ENCODE measurements at regions not wholly inside any gene's neighbourhood (a gene's known extent, or its start where the extent isn't known, plus 50 kb on each side); places are given as distances from the start of the nearest gene placed in this dataset.

- Histone ChIP-seq H4K20me1 (ENCODE audit: control insufficient read depth, insufficient read depth, insufficient read length) (no peaks in the 10 kb centered on the region), H3K23me2 (ENCODE audit: insufficient read length, low read depth, low read length, poor library complexity, severe bottlenecking) (no peaks in the 10 kb centered on the region), H3K14ac (ENCODE audit: insufficient read depth, low read length) (no peak overlapping the region), H3K79me1 (ENCODE audit: insufficient read depth, low read depth, low read length, poor library complexity, severe bottlenecking) (no peaks in the 10 kb centered on the region), H2AK5ac (ENCODE audit: insufficient read length, low read length) (no peak overlapping the region), H3K4me1 (ENCODE audit: insufficient read depth, low read length) (no peaks in the 10 kb centered on the region), H3K23ac (ENCODE audit: insufficient read length, low read depth, low read length) (no peak overlapping the region), H3K9me3 (ENCODE audit: control insufficient read depth, low read depth, low read length) (no peaks in the 10 kb centered on the region), H2BK15ac (ENCODE audit: low read depth, low read length) (no peak overlapping the region), H2BK120ac (ENCODE audit: low read depth, low read length, poor library complexity, severe bottlenecking) (no peak overlapping the region), H2BK12ac (ENCODE audit: insufficient read length, low read depth, low read length) (no peak overlapping the region), H3K18ac (ENCODE audit: insufficient read length, low read depth, low read length) (no peak overlapping the region), H4K5ac (ENCODE audit: insufficient read length, low read depth, low read length) (no peak overlapping the region), H3K9ac (ENCODE audit: extremely low read depth, insufficient read length, low read length) (no peak overlapping the region), H2AFZ (ENCODE audit: low read length) (no peak overlapping the region), H4K8ac (replicated peaks; ENCODE audit: insufficient read length, low read depth, low read length) (no peak overlapping the region), H2BK20ac (ENCODE audit: low read depth, low read length, poor library complexity, severe bottlenecking) (no peak overlapping the region), H3K4ac (ENCODE audit: low read depth, low read length) (no peak overlapping the region), H4K91ac (ENCODE audit: insufficient read length, low read depth, low read length) (no peak overlapping the region), H3K27ac (ENCODE audit: insufficient read length, low read depth, low read length) (no peak overlapping the region), H3K4me2 (ENCODE audit: insufficient read depth, insufficient read length, low read length) (no peak overlapping the region), H3K79me2 (ENCODE audit: insufficient read depth, low read length) (no peaks in the 10 kb centered on the region), H3K56ac (ENCODE audit: insufficient read length, low read depth, low read length) (no peak overlapping the region), H2BK5ac (ENCODE audit: insufficient read length, low read length) (no peak overlapping the region), H3K27me3 (ENCODE audit: insufficient read depth, low read length) (no peaks in the 10 kb centered on the region), H3T11ph (ENCODE audit: low read length) (no peak overlapping the region)
- no peak for TF ChIP-seq CTCF (conservative IDR thresholded peaks at IDR 0.05)
- H3K9me3 Mint-ChIP-seq: no peaks in the 10 kb centered on the region
- H3K36me3 Mint-ChIP-seq (ENCODE audit: insufficient read depth in 1 of 3, low read depth in 3 of 3): no peaks in the 10 kb centered on the region
- DNase-seq: no peak
- no peak overlapping the region for H3K27ac Mint-ChIP-seq
- H3K4me3 Mint-ChIP-seq: no peak overlapping the region
- no peaks in the 10 kb centered on the region for H3K4me1 Mint-ChIP-seq
- no peaks in the 10 kb centered on the region for H3K27me3 Mint-ChIP-seq (ENCODE audit: low read depth)
Observed at GRCh38 chr6:8825726-8826125, 390.4 kb upstream of the SLC35B3 start.

All from H9 (cell line).